ENCODE measurements at regions not wholly inside any gene's neighbourhood (a gene's known extent, or its start where the extent isn't known, plus 50 kb on each side); places are given as distances from the start of the nearest gene placed in this dataset.

GRCh38 chr12:46682148-46682547, 143.6 kb downstream of the SLC38A4 start:
- H3K9ac ChIP-seq (ENCODE audit: insufficient read depth, low read length, poor library complexity, severe bottlenecking): no peak overlapping the region
- H3K4me1 Mint-ChIP-seq: no peaks in the 10 kb centered on the region
- H3K36me3 Mint-ChIP-seq: no peaks in the 10 kb centered on the region
- H3K4me2 ChIP-seq (replicated peaks; ENCODE audit: extremely low read depth, low read length, poor library complexity, severe bottlenecking): no peak overlapping the region
- H2AFZ ChIP-seq (ENCODE audit: insufficient read depth, low read depth, low read length, poor library complexity, severe bottlenecking): no peak overlapping the region
- no peaks in the 10 kb centered on the region for H3K27me3 ChIP-seq (ENCODE audit: control insufficient read depth in 2 of 2, insufficient read depth in 2 of 2, low read length in 2 of 2)
- intact Hi-C loops (cut with micrococcal nuclease): no loop called here
- H3K9me3 Mint-ChIP-seq: peaks cover 4 to 16% (median 14%) of the 10 kb centered on the region in 7 donors
- no CpG with 5 or more reads among the region's 1 CpG for WGBS (ENCODE audit: insufficient coverage)
- no peaks in the 10 kb centered on the region for H3K79me2 ChIP-seq (ENCODE audit: insufficient read depth, low read length)
- peaks cover 5 to 22% of the 10 kb centered on the region in 2 donors for H3K9me3 ChIP-seq (replicated peaks in 1 of 2; ENCODE audit: control insufficient read depth in 1 of 2, insufficient read depth in 1 of 2, low read length in 2 of 2)
- H3K27ac ChIP-seq (ENCODE audit: low read depth in 1 of 2, low read length in 2 of 2): no peak overlapping the region
- no peaks in the 10 kb centered on the region for H4K20me1 ChIP-seq (ENCODE audit: insufficient read depth, low read length)
- no peak for TF ChIP-seq CTCF (IDR thresholded peaks at IDR 0.05)
- no peak overlapping the region for H3K27ac Mint-ChIP-seq
- no peaks in the 10 kb centered on the region for H3K4me1 ChIP-seq (ENCODE audit: control insufficient read depth in 1 of 2, insufficient read depth in 2 of 2, low read length in 2 of 2)
- H3K4me3 ChIP-seq (replicated peaks in 1 of 3; ENCODE audit: low read depth in 2 of 3, low read length in 3 of 3): no peak overlapping the region
- H3K4me3 Mint-ChIP-seq: no peak overlapping the region
- no peak for DNase-seq
- peaks cover 0 to 1% (median 0%) of the 10 kb centered on the region in 3 donors for H3K27me3 Mint-ChIP-seq (ENCODE audit: low read depth in 3 of 3)
- H3K36me3 ChIP-seq (replicated peaks in 1 of 2; ENCODE audit: control insufficient read depth in 1 of 2, insufficient read depth in 2 of 2, low read length in 2 of 2): no peaks in the 10 kb centered on the region

- Mint-ChIP-seq H3K36me3 (no peaks in the 10 kb centered on the region), H3K4me1 (no peaks in the 10 kb centered on the region), H3K4me3 (no peak overlapping the region), H3K9me3 (peaks cover 4 to 15% (median 14%) of the 10 kb centered on the region in 7 donors), H3K27me3 (ENCODE audit: low read depth in 3 of 3) (peaks cover 0 to 1% (median 0%) of the 10 kb centered on the region in 3 donors), H3K27ac (no peak overlapping the region)
- no peaks in the 10 kb centered on the region for H3K4me1 ChIP-seq (ENCODE audit: control insufficient read depth in 1 of 2, insufficient read depth in 2 of 2, low read length in 2 of 2)
- intact Hi-C loops (cut with micrococcal nuclease): no loop called here
- H3K9ac ChIP-seq (ENCODE audit: insufficient read depth, low read length, poor library complexity, severe bottlenecking): no peak overlapping the region
- DNase-seq: no peak
- no peak overlapping the region for H3K27ac ChIP-seq (ENCODE audit: low read depth in 1 of 2, low read length in 2 of 2)
- H3K27me3 ChIP-seq (ENCODE audit: control insufficient read depth in 2 of 2, insufficient read depth in 2 of 2, low read length in 2 of 2): no peaks in the 10 kb centered on the region
- H2AFZ ChIP-seq (ENCODE audit: insufficient read depth, low read depth, low read length, poor library complexity, severe bottlenecking): no peak overlapping the region
- WGBS (ENCODE audit: insufficient coverage): no CpG with 5 or more reads among the region's 1 CpG
- no peak overlapping the region for H3K4me3 ChIP-seq (replicated peaks in 1 of 3; ENCODE audit: low read depth in 2 of 3, low read length in 3 of 3)
- H3K4me2 ChIP-seq (replicated peaks; ENCODE audit: extremely low read depth, low read length, poor library complexity, severe bottlenecking): no peak overlapping the region
- no peaks in the 10 kb centered on the region for H4K20me1 ChIP-seq (ENCODE audit: insufficient read depth, low read length)
- peaks cover 5 to 21% of the 10 kb centered on the region in 2 donors for H3K9me3 ChIP-seq (replicated peaks in 1 of 2; ENCODE audit: control insufficient read depth in 1 of 2, insufficient read depth in 1 of 2, low read length in 2 of 2)
- TF ChIP-seq CTCF (IDR thresholded peaks at IDR 0.05): no peak
- H3K36me3 ChIP-seq (replicated peaks in 1 of 2; ENCODE audit: control insufficient read depth in 1 of 2, insufficient read depth in 2 of 2, low read length in 2 of 2): no peaks in the 10 kb centered on the region
- no peaks in the 10 kb centered on the region for H3K79me2 ChIP-seq (ENCODE audit: insufficient read depth, low read length)
These were observed 145.3 kb downstream of the SLC38A4 start for GRCh38 chr12:46680506-46680905.

All from CD14-positive monocyte (primary cell).